Heart right ventricle (tissue), 16 donors: ENCODE measurements at regions not wholly inside any gene's neighbourhood (a gene's known extent, or its start where the extent isn't known, plus 50 kb on each side); places are given as distances from the start of the nearest gene placed in this dataset.
A peak's percentile ranks its signal among the peaks of the same experiment; 100 is the strongest.

Experiments used
- ATAC-seq, 8 donors: fragments of 200-7000 bp; cut with Tn5 transposase; one replicate each; pipeline ENCODE4 v1.9.1; 2020; ENCODE audit warnings: mild to moderate bottlenecking in 8 of 8, moderate library complexity in 8 of 8, moderate number of reproducible peaks in 1 of 8
- DNase-seq, 2 donors: peaks; one replicate each; pipeline ENCODE4 v3.0.0-alpha.2; 2020
- H3K27ac ChIP-seq, 10 donors: fragments of 200-600 bp; sonication (generic) in 2 of 10; one replicate each; pipeline versions ENCODE4 v1.5.0 to v1.8.0; 2020 to 2022; ENCODE audit warnings: mild to moderate bottlenecking in 3 of 10
- H3K27me3 ChIP-seq, 7 donors: fragments of 200-600 bp; one replicate each; pipeline ENCODE4 v1.8.0; 2021 to 2022; ENCODE audit warnings: mild to moderate bottlenecking in 2 of 7
- H3K36me3 ChIP-seq, 9 donors: fragments of 200-600 bp; sonication (generic) in 1 of 9; one replicate each; pipeline versions ENCODE4 v1.5.0 to v1.8.0; 2020 to 2022; ENCODE audit warnings: mild to moderate bottlenecking in 2 of 9
- H3K4me1 ChIP-seq, 9 donors: fragments of 200-600 bp; sonication (generic) in 1 of 9; one replicate each; pipeline versions ENCODE4 v1.5.0 to v1.8.0; 2020 to 2022; ENCODE audit warnings: mild to moderate bottlenecking in 4 of 9
- H3K4me3 ChIP-seq, 10 donors: fragments of 200-600 bp; sonication (generic) in 2 of 10; one replicate each; pipeline versions ENCODE4 v1.5.0 to v1.8.0; 2020 to 2022; ENCODE audit warnings: mild to moderate bottlenecking in 7 of 10, moderate library complexity in 2 of 10
- H3K9me3 ChIP-seq, 11 donors: fragments of 200-600 bp in 10 of 11; sonication (generic) in 2 of 11; one replicate each; pipeline versions ENCODE4 v1.5.0 to v1.8.0; 2013 to 2022; ENCODE audit warnings: mild to moderate bottlenecking in 2 of 11, control low read depth in 1 of 11, moderate library complexity in 1 of 11
- CTCF ChIP-seq, 9 donors: fragments of 200-600 bp; sonication (generic) in 2 of 9; IDR thresholded peaks; one replicate each; pipeline versions ENCODE4 v1.5.0 to v1.8.0; 2021 to 2022; ENCODE audit warnings: antibody characterized with exemption in 9 of 9, mild to moderate bottlenecking in 5 of 9, moderate library complexity in 1 of 9
- WGBS, 2 donors: extraction: QIAGEN DNeasy Blood & Tissue Kit; methylation state at CpG; one replicate each; pipeline ENCODE4 v1.1.7; 2013; ENCODE audit warnings: inconsistent platforms in 1 of 2; 5-methylcytosine and 5-hydroxymethylcytosine counted together
- intact Hi-C, 10 donors: fragments of 100-400 bp; cut with DNase I; formaldehyde crosslinking; loops; one replicate each; pipeline versions ENCODE4 v1.11.1 to v1.14.2; 2022
- donor health status: Arrhythmogenic right ventricular cardiomyopathy.
- donor health status: ischemic (EF 13 %, LVEDD 7.1; RV severe dilation, severe dysfunction).
- donor health status: healthy with polysubstance abuse.
- donor health status: DM: no; HTN: yes; CAD: no.
- donor health status: DM: no; HTN: no; CAD: no.
- donor health status: ischemic (EF 25% LVEDD 6.9; RV normal size, moderate dysfunction).
- donor health status: ischemic (EF 25% LVEDD 5.7; RV mildly dilated, moderate dysfunction).
- donor health status: healthy.
- donor health status: DM: yes; HTN: yes; CAD: no.
- donor health status: Ischemic cardiomyopathy.
- donor health status: ischemic (EF 35%, LVEDD 5.7; RV mildly dilated, moderate dysfunction).
- donor health status: nonischemic (EF 11% LVEDD 7.7; RV severe dilation, severe dysfunction).
- donor health status: DM: yes; HTN: yes; CAD: no.
- donor health status: PGD.
- donor health status: ischemic (EF 29% LVEDD 5.4; RV normal size, mild dysfunction).
- donor health status: nonischemic (EF 23%, LVEDD 6.1; RV moderate dilation, normal function).

- 57 to 66% methylated on average over 2 of the region's 2 CpGs for WGBS, 2 donors
- intact Hi-C loops: no loop called here
- peak in 1 of 8 donors; percentile 33 for ATAC-seq
These were observed 1373.7 kb downstream of the PCDH9 start for GRCh38 chr13:65856431-65856830.

GRCh38 chr13:65855242-65855805 lies 1374.8 kb downstream of the PCDH9 start:
- ATAC-seq: no peak
- intact Hi-C loops: no loop called here
- TF ChIP-seq CTCF (IDR thresholded peaks at IDR 0.05): no peak

More at GRCh38 chr13:65856431-65856830, 1373.7 kb downstream of the PCDH9 start:
- no peak overlapping the region for H3K4me3 ChIP-seq
- TF ChIP-seq CTCF (IDR thresholded peaks at IDR 0.05): no peak
- no peaks in the 10 kb centered on the region for H3K4me1 ChIP-seq
- no peak for DNase-seq
- H3K27me3 ChIP-seq: no peaks in the 10 kb centered on the region
- H3K9me3 ChIP-seq: no peaks in the 10 kb centered on the region
- no peaks in the 10 kb centered on the region for H3K36me3 ChIP-seq
- H3K27ac ChIP-seq: no peak overlapping the region

GRCh38 chr13:65854431-65854830 lies 1375.7 kb downstream of the PCDH9 start:
- Histone ChIP-seq H3K4me3 (no peak overlapping the region), H3K27ac (no peak overlapping the region), H3K36me3 (no peaks in the 10 kb centered on the region), H3K4me1 (no peaks in the 10 kb centered on the region), H3K27me3 (no peaks in the 10 kb centered on the region), H3K9me3 (no peaks in the 10 kb centered on the region)
- WGBS, 2 donors: 48 to 61% methylated on average over 3 of the region's 3 CpGs
- TF ChIP-seq CTCF (IDR thresholded peaks at IDR 0.05): no peak
- ATAC-seq (no peak), DNase-seq (no peak)
- intact Hi-C loops: no loop called here

More at GRCh38 chr13:65855242-65855805, 1374.8 kb downstream of the PCDH9 start:
- Histone ChIP-seq H3K27me3 (no peaks in the 10 kb centered on the region), H3K27ac (no peak overlapping the region), H3K9me3 (no peaks in the 10 kb centered on the region), H3K4me1 (no peaks in the 10 kb centered on the region), H3K36me3 (no peaks in the 10 kb centered on the region), H3K4me3 (no peak overlapping the region)
- no peak for DNase-seq
- 71% methylated on average over 7 of the region's 7 CpGs for WGBS, 2 donors

GRCh38 chr13:65844266-65844841 lies 1385.8 kb downstream of the PCDH9 start:
- no peaks in the 10 kb centered on the region for H3K4me1 ChIP-seq
- WGBS, 2 donors: 94% methylated on average over 22 of the region's 22 CpGs
- TF ChIP-seq CTCF (IDR thresholded peaks at IDR 0.05): no peak
- H3K27ac ChIP-seq: no peak overlapping the region
- intact Hi-C loops: no loop called here
- no peak overlapping the region for H3K4me3 ChIP-seq
- no peaks in the 10 kb centered on the region for H3K9me3 ChIP-seq
- ATAC-seq (no peak), DNase-seq (peak in 1 of 2 donors; percentile 6)
- H3K27me3 ChIP-seq: no peaks in the 10 kb centered on the region
- no peaks in the 10 kb centered on the region for H3K36me3 ChIP-seq
